ENCODE measurements at regions not wholly inside any gene's neighbourhood (a gene's known extent, or its start where the extent isn't known, plus 50 kb on each side); places are given as distances from the start of the nearest gene placed in this dataset.

DNA sequence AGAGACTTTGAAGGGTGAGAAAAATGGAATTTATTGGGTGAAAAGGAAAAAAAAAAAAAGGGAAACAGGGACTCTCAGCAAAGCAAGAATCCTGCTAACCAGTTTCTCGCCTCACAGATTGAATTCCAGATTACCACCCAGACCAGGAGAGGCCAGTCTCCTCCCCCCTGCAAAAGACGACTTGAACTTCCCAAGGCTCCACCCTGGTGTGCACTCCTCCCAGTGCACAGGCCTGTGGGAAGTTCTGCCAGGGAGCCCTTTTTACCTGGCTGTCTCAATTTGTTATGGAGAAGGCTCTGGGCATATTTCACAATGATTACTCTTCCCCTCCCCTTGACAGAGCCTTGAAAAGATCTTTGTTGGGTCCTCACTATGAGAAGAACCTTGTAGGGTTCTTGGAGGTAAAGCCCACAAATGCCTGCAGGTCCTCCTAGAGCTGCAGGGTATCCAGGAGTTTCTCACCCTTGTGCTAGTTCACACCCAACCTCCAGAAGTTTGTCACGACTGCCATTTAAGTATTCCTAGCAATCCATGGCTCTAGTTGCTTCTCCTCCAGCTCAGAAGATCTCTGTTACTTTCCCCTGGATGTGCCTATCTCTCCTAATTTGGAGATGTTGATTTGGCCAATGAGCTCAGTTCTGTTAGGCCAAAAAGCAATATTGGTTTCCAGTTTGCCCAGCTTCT lies 229.8 kb upstream of the TMTC4 start (continued):
- TF ChIP-seq ATF7 (IDR thresholded peaks at IDR 0.05) (no peak), NR3C1 (CRISPR knock-in tag; IDR thresholded peaks at IDR 0.05) (no peak)

DNA sequence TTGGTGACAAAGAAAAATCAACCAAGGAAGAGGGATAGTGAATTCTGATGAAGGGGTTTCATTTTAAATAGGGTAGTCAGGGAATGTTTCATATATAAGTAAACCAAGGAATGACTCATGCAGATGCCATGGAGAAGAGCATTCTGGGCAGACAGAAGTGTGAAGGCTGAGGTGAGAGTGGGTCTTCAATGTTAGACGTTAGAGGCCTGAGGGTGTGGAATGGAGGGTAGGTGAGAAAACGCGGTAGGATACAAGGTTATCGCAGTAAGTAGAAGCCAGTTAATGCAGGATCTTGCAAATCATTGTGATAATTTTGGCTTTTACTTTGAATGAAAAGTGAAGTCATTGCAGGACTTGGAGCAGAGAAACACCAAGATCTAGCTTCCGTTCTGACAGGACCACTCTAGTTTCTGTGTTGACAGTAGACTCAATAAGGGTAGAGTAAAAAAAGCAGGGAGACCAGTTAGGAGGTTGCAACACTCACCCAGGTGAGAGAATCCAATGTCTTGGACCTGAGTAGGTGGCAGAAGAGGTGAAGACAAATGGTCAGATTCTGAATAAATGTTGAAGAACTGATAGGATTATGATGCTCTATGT lies 225.2 kb upstream of the TMTC4 start:
- FAIRE-seq (no peak), ATAC-seq (no peak), DNase-seq (ENCODE audit: extremely low read depth in 1 of 4, low spot score in 3 of 4) (no peak)
- no peaks in the 10 kb centered on the region for H3K9me3 ChIP-seq (replicated peaks; ENCODE audit: control insufficient read depth, insufficient read depth, low read depth, low read length)
- CTCF ChIA-PET (ENCODE audit: low intra/inter-chr PET ratio) = no interaction called here
- no peaks in the 10 kb centered on the region for H3K36me3 ChIP-seq (ENCODE audit: control insufficient read depth, insufficient read depth, low read length)
- no peak overlapping the region for H3K27ac ChIP-seq (ENCODE audit: extremely low read depth, low read depth, low read length)
- POLR2A ChIA-PET = no interaction called here
- 0% methylated on average over 5 of the region's 5 CpGs for WGBS (ENCODE audit: insufficient coverage, low coverage, missing lambda C conversion rate)
- no TSS peak for BruUV-seq (replicated peaks)
- H3K79me2 ChIP-seq (ENCODE audit: control insufficient read depth, insufficient read depth, low read length) = no peaks in the 10 kb centered on the region
- in situ Hi-C loops (cut with MboI) = no loop called here
- H3K4me3 ChIP-seq = no peak overlapping the region
- no peak overlapping the region for H3K9ac ChIP-seq (ENCODE audit: insufficient read depth in 1 of 2, low read depth in 2 of 2, low read length in 2 of 2)
- no peaks in the 10 kb centered on the region for H3K9me1 ChIP-seq (ENCODE audit: control insufficient read depth, insufficient read depth, low read length)
- TF ChIP-seq, protein P1, sequence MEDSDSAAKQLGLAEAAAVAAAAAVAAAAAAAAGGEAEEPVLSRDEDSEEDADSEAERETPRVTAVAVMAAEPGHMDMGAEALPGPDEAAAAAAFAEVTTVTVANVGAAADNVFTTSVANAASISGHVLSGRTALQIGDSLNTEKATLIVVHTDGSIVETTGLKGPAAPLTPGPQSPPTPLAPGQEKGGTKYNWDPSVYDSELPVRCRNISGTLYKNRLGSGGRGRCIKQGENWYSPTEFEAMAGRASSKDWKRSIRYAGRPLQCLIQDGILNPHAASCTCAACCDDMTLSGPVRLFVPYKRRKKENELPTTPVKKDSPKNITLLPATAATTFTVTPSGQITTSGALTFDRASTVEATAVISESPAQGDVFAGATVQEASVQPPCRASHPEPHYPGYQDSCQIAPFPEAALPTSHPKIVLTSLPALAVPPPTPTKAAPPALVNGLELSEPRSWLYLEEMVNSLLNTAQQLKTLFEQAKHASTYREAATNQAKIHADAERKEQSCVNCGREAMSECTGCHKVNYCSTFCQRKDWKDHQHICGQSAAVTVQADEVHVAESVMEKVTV (CRISPR knock-in tag; IDR thresholded peaks at IDR 0.05) = no peak
- TF ChIP-seq RHOXF2B (CRISPR knock-in tag; conservative IDR thresholded peaks at IDR 0.05) (no peak), TRIM24 (IDR thresholded peaks at IDR 0.05) (no peak), BHLHE40 (IDR thresholded peaks at IDR 0.05; ENCODE audit: low read length) (no peak), PTRF (tag; IDR thresholded peaks at IDR 0.05) (no peak), HMG20A (CRISPR knock-in tag; conservative IDR thresholded peaks at IDR 0.05) (no peak), SLC30A9 (CRISPR knock-in tag; IDR thresholded peaks at IDR 0.05) (no peak), NUFIP1 (IDR thresholded peaks at IDR 0.05; ENCODE audit: partially characterized antibody) (no peak)
- TF ChIP-seq, protein P2, sequence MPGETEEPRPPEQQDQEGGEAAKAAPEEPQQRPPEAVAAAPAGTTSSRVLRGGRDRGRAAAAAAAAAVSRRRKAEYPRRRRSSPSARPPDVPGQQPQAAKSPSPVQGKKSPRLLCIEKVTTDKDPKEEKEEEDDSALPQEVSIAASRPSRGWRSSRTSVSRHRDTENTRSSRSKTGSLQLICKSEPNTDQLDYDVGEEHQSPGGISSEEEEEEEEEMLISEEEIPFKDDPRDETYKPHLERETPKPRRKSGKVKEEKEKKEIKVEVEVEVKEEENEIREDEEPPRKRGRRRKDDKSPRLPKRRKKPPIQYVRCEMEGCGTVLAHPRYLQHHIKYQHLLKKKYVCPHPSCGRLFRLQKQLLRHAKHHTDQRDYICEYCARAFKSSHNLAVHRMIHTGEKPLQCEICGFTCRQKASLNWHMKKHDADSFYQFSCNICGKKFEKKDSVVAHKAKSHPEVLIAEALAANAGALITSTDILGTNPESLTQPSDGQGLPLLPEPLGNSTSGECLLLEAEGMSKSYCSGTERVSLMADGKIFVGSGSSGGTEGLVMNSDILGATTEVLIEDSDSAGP (CRISPR knock-in tag; IDR thresholded peaks at IDR 0.05) = no peak
- intact Hi-C loops (cut with micrococcal nuclease) = no loop called here
- H2AFZ ChIP-seq (ENCODE audit: low read depth, low read length) = no peak overlapping the region
- H3K4me2 ChIP-seq (ENCODE audit: insufficient read depth, low read length) = no peak overlapping the region
- no peaks in the 10 kb centered on the region for H4K20me1 ChIP-seq (replicated peaks; ENCODE audit: control insufficient read depth, insufficient read depth, low read length)
- H3K4me1 ChIP-seq (replicated peaks in 1 of 2; ENCODE audit: control insufficient read depth in 2 of 2, insufficient read depth in 2 of 2, low read length in 2 of 2) = no peaks in the 10 kb centered on the region
- no peaks in the 10 kb centered on the region for H3K27me3 ChIP-seq (ENCODE audit: control insufficient read depth in 2 of 2, insufficient read depth in 2 of 2, low read length in 2 of 2)
